Trophoblast cell (in vitro differentiated cells and primary cell): ENCODE measurements at regions not wholly inside any gene's neighbourhood (a gene's known extent, or its start where the extent isn't known, plus 50 kb on each side); places are given as distances from the start of the nearest gene placed in this dataset.

Source experiments
- DNase-seq, 2 donors: peaks; one replicate each; pipeline ENCODE4 v3.0.0-alpha.2; 2016
- H2AFZ ChIP-seq: 2 replicates; pipeline ENCODE4 v1.6.1; 2013; ENCODE audit warnings: low read length, moderate library complexity, mild to moderate bottlenecking; ENCODE audit not compliant: insufficient read depth, poor library complexity
- H2AK5ac ChIP-seq: 2 replicates; pipeline ENCODE4 v1.6.1; 2013; ENCODE audit warnings: mild to moderate bottlenecking, low read length
- H2BK120ac ChIP-seq: 2 replicates; pipeline ENCODE4 v1.6.1; 2013; ENCODE audit warnings: low read length, mild to moderate bottlenecking, moderate library complexity; ENCODE audit not compliant: insufficient read depth, poor library complexity
- H2BK12ac ChIP-seq: 2 replicates; pipeline ENCODE4 v1.6.1; 2013; ENCODE audit warnings: mild to moderate bottlenecking, low read length, moderate library complexity
- H2BK5ac ChIP-seq: 2 replicates; pipeline ENCODE4 v1.6.1; 2013; ENCODE audit warnings: low read length, low read depth, moderate library complexity, mild to moderate bottlenecking; ENCODE audit not compliant: poor library complexity
- H3K14ac ChIP-seq: 2 replicates; pipeline ENCODE4 v1.6.1; 2013; ENCODE audit warnings: mild to moderate bottlenecking, low read length
- H3K18ac ChIP-seq: 2 replicates; pipeline ENCODE4 v1.6.1; 2013; ENCODE audit warnings: mild to moderate bottlenecking, low read length
- H3K23ac ChIP-seq: 2 replicates; pipeline ENCODE4 v1.6.1; 2013; ENCODE audit warnings: low read length
- H3K27ac ChIP-seq: 2 replicates; pipeline ENCODE4 v1.5.1; 2013; ENCODE audit warnings: low read depth, mild to moderate bottlenecking, inconsistent platforms, low read length, moderate library complexity
- H3K27me3 ChIP-seq: 2 replicates; pipeline ENCODE4 v1.6.1; 2013; ENCODE audit warnings: inconsistent platforms, mild to moderate bottlenecking, low read length, moderate library complexity; ENCODE audit not compliant: insufficient read depth
- H3K36me3 ChIP-seq, 2 experiments: 1 replicate in 1 of 2; 2 replicates in 1 of 2; pipeline ENCODE4 v1.6.1; 2013; ENCODE audit warnings: low read length in 2 of 2, mild to moderate bottlenecking in 2 of 2, moderate library complexity in 1 of 2; ENCODE audit not compliant: insufficient read depth in 2 of 2, control insufficient read depth in 1 of 2
- H3K4ac ChIP-seq: 2 replicates; pipeline ENCODE4 v1.6.1; 2013; ENCODE audit warnings: low read depth, mild to moderate bottlenecking, low read length, moderate library complexity
- H3K4me1 ChIP-seq, 2 experiments: 1 replicate in 1 of 2; 2 replicates in 1 of 2; pipeline ENCODE4 v1.6.1; 2013; ENCODE audit warnings: low read length in 2 of 2, mild to moderate bottlenecking in 2 of 2, moderate library complexity in 1 of 2; ENCODE audit not compliant: insufficient read depth in 2 of 2, control insufficient read depth in 1 of 2
- H3K4me2 ChIP-seq: 2 replicates; pipeline ENCODE4 v1.6.1; 2013; ENCODE audit warnings: inconsistent platforms, mild to moderate bottlenecking, low read length, moderate library complexity
- H3K4me3 ChIP-seq: 2 replicates; pipeline ENCODE4 v1.5.1; 2013; ENCODE audit warnings: mild to moderate bottlenecking, low read depth, low read length, inconsistent platforms
- H3K79me1 ChIP-seq: one replicate; pipeline ENCODE4 v1.6.1; 2013; ENCODE audit warnings: low read length
- H3K79me2 ChIP-seq: 2 replicates; pipeline ENCODE4 v1.6.1; 2013; ENCODE audit warnings: low read length, mild to moderate bottlenecking; ENCODE audit not compliant: control insufficient read depth, insufficient read depth, poor library complexity
- H3K9ac ChIP-seq: 2 replicates; pipeline ENCODE4 v1.6.1; 2013; ENCODE audit warnings: mild to moderate bottlenecking, low read length
- H3K9me3 ChIP-seq: 2 replicates; pipeline ENCODE4 v1.6.1; 2013; ENCODE audit warnings: low read depth, mild to moderate bottlenecking, control low read depth, inconsistent platforms, low read length; ENCODE audit not compliant: insufficient read depth
- H4K12ac ChIP-seq: 2 replicates; pipeline ENCODE4 v1.6.1; 2013; ENCODE audit warnings: low read depth, mild to moderate bottlenecking, low read length, moderate library complexity
- H4K8ac ChIP-seq: 2 replicates; pipeline ENCODE4 v1.6.1; 2013; ENCODE audit warnings: low read depth, mild to moderate bottlenecking, low read length, moderate library complexity
- H4K91ac ChIP-seq: one replicate; pipeline ENCODE4 v1.6.1; 2013; ENCODE audit warnings: low read depth, mild to moderate bottlenecking, low read length, moderate library complexity
- WGBS: extraction: QIAGEN DNeasy Blood & Tissue Kit; methylation state at CpG from one replicate; pipeline ENCODE4 v1.1.7; 2013; ENCODE audit warnings: missing lambda C conversion rate; ENCODE audit not compliant: insufficient read length, insufficient coverage; ENCODE audit errors: extremely low coverage; 5-methylcytosine and 5-hydroxymethylcytosine counted together

GRCh38 chr5:142498298-142498697 lies 173.5 kb upstream of the SPRY4 start:
- H3K4ac ChIP-seq = no peak overlapping the region
- WGBS = no CpG with 5 or more reads among the region's 3 CpGs
- no peak overlapping the region for H3K4me2 ChIP-seq
- H3K4me1 ChIP-seq = no peaks in the 10 kb centered on the region
- H3K9me3 ChIP-seq = no peaks in the 10 kb centered on the region
- H3K23ac ChIP-seq = no peak overlapping the region
- no peaks in the 10 kb centered on the region for H3K27me3 ChIP-seq
- H3K27ac ChIP-seq = no peak overlapping the region
- H2BK12ac ChIP-seq = no peak overlapping the region
- no peak overlapping the region for H3K9ac ChIP-seq
- H3K36me3 ChIP-seq = no peaks in the 10 kb centered on the region
- H3K79me2 ChIP-seq = no peaks in the 10 kb centered on the region
- no peak overlapping the region for H2AK5ac ChIP-seq
- no peak overlapping the region for H2AFZ ChIP-seq
- no peak overlapping the region for H4K8ac ChIP-seq
- no peak overlapping the region for H2BK120ac ChIP-seq
- no peak overlapping the region for H2BK5ac ChIP-seq
- H4K12ac ChIP-seq = no peak overlapping the region
- H4K91ac ChIP-seq = no peak overlapping the region
- H3K79me1 ChIP-seq = no peaks in the 10 kb centered on the region
- H3K4me3 ChIP-seq = no peak overlapping the region
- no peak for DNase-seq
- H3K14ac ChIP-seq = no peak overlapping the region
- H3K18ac ChIP-seq = no peak overlapping the region

GRCh38 chr5:142495531-142495930 lies 170.7 kb upstream of the SPRY4 start:
- Histone ChIP-seq H3K23ac (no peak overlapping the region), H4K8ac (no peak overlapping the region), H3K27me3 (no peaks in the 10 kb centered on the region), H4K91ac (no peak overlapping the region), H3K4me1 (no peaks in the 10 kb centered on the region), H3K4me2 (no peak overlapping the region), H2AFZ (no peak overlapping the region), H2BK5ac (no peak overlapping the region), H2BK12ac (no peak overlapping the region), H3K79me2 (no peaks in the 10 kb centered on the region), H2BK120ac (no peak overlapping the region), H3K36me3 (no peaks in the 10 kb centered on the region), H3K14ac (no peak overlapping the region), H3K18ac (no peak overlapping the region), H3K79me1 (no peaks in the 10 kb centered on the region), H3K27ac (no peak overlapping the region), H3K9ac (no peak overlapping the region), H3K4me3 (no peak overlapping the region), H4K12ac (no peak overlapping the region), H3K9me3 (no peaks in the 10 kb centered on the region), H2AK5ac (no peak overlapping the region), H3K4ac (no peak overlapping the region)
- DNase-seq = no peak
- no CpG with 5 or more reads among the region's 2 CpGs for WGBS

- Histone ChIP-seq H3K4ac (no peak overlapping the region), H2BK5ac (no peak overlapping the region), H3K79me1 (no peaks in the 10 kb centered on the region), H3K9ac (no peak overlapping the region), H3K9me3 (no peaks in the 10 kb centered on the region), H3K18ac (no peak overlapping the region), H3K27ac (no peak overlapping the region), H2BK12ac (no peak overlapping the region), H3K4me1 (no peaks in the 10 kb centered on the region), H4K8ac (no peak overlapping the region), H2BK120ac (no peak overlapping the region), H2AFZ (no peak overlapping the region), H3K4me2 (no peak overlapping the region), H3K27me3 (no peaks in the 10 kb centered on the region), H3K14ac (no peak overlapping the region), H3K4me3 (no peak overlapping the region), H4K12ac (no peak overlapping the region), H3K79me2 (no peaks in the 10 kb centered on the region), H4K91ac (no peak overlapping the region), H2AK5ac (no peak overlapping the region), H3K23ac (no peak overlapping the region), H3K36me3 (no peaks in the 10 kb centered on the region)
- no peak for DNase-seq
- no CpG with 5 or more reads among the region's 9 CpGs for WGBS
Measured at GRCh38 chr5:142493875-142494518, 169.2 kb upstream of the SPRY4 start.

GRCh38 chr5:142492781-142493281 lies 168.0 kb upstream of the SPRY4 start:
- no peak overlapping the region for H2BK120ac ChIP-seq
- no peaks in the 10 kb centered on the region for H3K79me2 ChIP-seq
- H3K79me1 ChIP-seq = no peaks in the 10 kb centered on the region
- no peaks in the 10 kb centered on the region for H3K27me3 ChIP-seq
- H3K9ac ChIP-seq = no peak overlapping the region
- WGBS = no CpG with 5 or more reads among the region's 6 CpGs
- no peak overlapping the region for H3K23ac ChIP-seq
- no peak overlapping the region for H2AK5ac ChIP-seq
- H3K4ac ChIP-seq = no peak overlapping the region
- H2BK5ac ChIP-seq = no peak overlapping the region
- H3K27ac ChIP-seq = no peak overlapping the region
- H3K4me2 ChIP-seq = no peak overlapping the region
- no peak overlapping the region for H3K18ac ChIP-seq
- no peak overlapping the region for H4K12ac ChIP-seq
- no peaks in the 10 kb centered on the region for H3K36me3 ChIP-seq
- H3K14ac ChIP-seq = no peak overlapping the region
- no peak overlapping the region for H4K91ac ChIP-seq
- no peak overlapping the region for H4K8ac ChIP-seq
- no peak overlapping the region for H2BK12ac ChIP-seq
- H2AFZ ChIP-seq = no peak overlapping the region
- H3K4me1 ChIP-seq = no peaks in the 10 kb centered on the region
- DNase-seq = no peak
- no peaks in the 10 kb centered on the region for H3K9me3 ChIP-seq
- H3K4me3 ChIP-seq = no peak overlapping the region
